SK-N-SH (cell line): ENCODE measurements at regions not wholly inside any gene's neighbourhood (a gene's known extent, or its start where the extent isn't known, plus 50 kb on each side); places are given as distances from the start of the nearest gene placed in this dataset.

Source experiments
- CTCF ChIA-PET: fragments of 300-600, 350-600 bp; formaldehyde crosslinking; extraction: SDS; loops from one replicate; lab custom pipeline; 2021; lab: Yijun Ruan, JAX
- POLR2A ChIA-PET: fragments of 350-600 bp; sonication (Branson Sonifier 250); formaldehyde crosslinking; extraction: SDS; loops from one replicate; lab custom pipeline; 2020; ENCODE audit warnings: antibody characterized with exemption, inconsistent platforms; lab: Yijun Ruan, JAX
- DNase-seq: peaks from one replicate; pipeline ENCODE4 v3.0.0; 2012
- H2AFZ ChIP-seq: fragments of 200-600 bp; sonication (generic); 2 replicates; pipeline ENCODE4 v1.8.1; 2016; ENCODE audit warnings: antibody characterized with exemption, mild to moderate bottlenecking, low read depth
- H3F3A ChIP-seq: fragments of 200-600 bp; sonication (generic); replicated peaks from 2 replicates; pipeline ENCODE3; 2016; ENCODE audit warnings: antibody characterized with exemption, mild to moderate bottlenecking; ENCODE audit not compliant: insufficient read depth
- H3K27ac ChIP-seq, 2 experiments: fragments of 200-500 bp in 1 of 2; fragments of 200-600 bp in 1 of 2; sonication (Bioruptor generic) in 1 of 2; sonication (generic), shearing (Covaris generic) in 1 of 2; 2 replicates each; pipeline versions ENCODE4 v1.5.1 to v1.6.1; 2014 to 2016; ENCODE audit warnings: low read depth in 2 of 2, inconsistent platforms in 1 of 2, low read length in 1 of 2, mild to moderate bottlenecking in 1 of 2, mixed read lengths in 1 of 2
- H3K27me3 ChIP-seq: fragments of 200-600 bp; sonication (generic), shearing (Covaris generic); 2 replicates; pipeline ENCODE4 v1.6.1; 2016; ENCODE audit warnings: mixed run types; ENCODE audit not compliant: insufficient read depth
- H3K36me3 ChIP-seq, 2 experiments: fragments of 200-500 bp in 1 of 2; fragments of 200-600 bp in 1 of 2; sonication (Bioruptor generic) in 1 of 2; sonication (generic) in 1 of 2; replicated peaks in 1 of 2; 2 replicates each; pipeline versions ENCODE3 to v1.5.1; 2014 to 2016; ENCODE audit warnings: low read length in 1 of 2, mild to moderate bottlenecking in 1 of 2; ENCODE audit not compliant: insufficient read depth in 2 of 2, control insufficient read depth in 1 of 2
- H3K4me1 ChIP-seq, 2 experiments: fragments of 200-500 bp in 1 of 2; fragments of 200-600 bp in 1 of 2; sonication (Bioruptor generic) in 1 of 2; sonication (generic), shearing (Covaris generic) in 1 of 2; 2 replicates each; pipeline versions ENCODE4 v1.5.1 to v1.6.1; 2014 to 2016; ENCODE audit warnings: low read depth in 1 of 2, low read length in 1 of 2, mixed run types in 1 of 2; ENCODE audit not compliant: insufficient read depth in 2 of 2, control insufficient read depth in 1 of 2
- H3K4me2 ChIP-seq: fragments of 200-600 bp; sonication (generic), shearing (Covaris generic); 2 replicates; pipeline ENCODE4 v1.6.1; 2017; ENCODE audit warnings: mixed run types
- H3K4me3 ChIP-seq, 2 experiments: fragments of 200-500 bp in 1 of 2; fragments of 200-600 bp in 1 of 2; sonication (Bioruptor generic) in 1 of 2; sonication (generic), shearing (Covaris generic) in 1 of 2; 2 replicates each; pipeline versions ENCODE4 v1.5.1 to v1.8.1; 2014 to 2016; ENCODE audit warnings: low read depth in 2 of 2, inconsistent platforms in 1 of 2, low read length in 1 of 2, mild to moderate bottlenecking in 1 of 2, mixed read lengths in 1 of 2, moderate library complexity in 1 of 2
- H3K79me2 ChIP-seq: fragments of 200-600 bp; sonication (generic); 2 replicates; pipeline ENCODE4 v1.8.1; 2017; ENCODE audit warnings: mild to moderate bottlenecking; ENCODE audit not compliant: insufficient read depth
- H3K9ac ChIP-seq: fragments of 200-600 bp; sonication (generic); 2 replicates; pipeline ENCODE4 v1.6.1; 2017; ENCODE audit warnings: mixed run types
- H3K9me2 ChIP-seq: fragments of 200-600 bp; sonication (generic); 2 replicates; pipeline ENCODE4 v1.6.1; 2017; ENCODE audit warnings: mixed run types
- H3K9me3 ChIP-seq: fragments of 200-600 bp; sonication (generic); 2 replicates; pipeline ENCODE4 v1.6.1; 2017; ENCODE audit warnings: mixed run types, mild to moderate bottlenecking, moderate library complexity
- H4K20me1 ChIP-seq: fragments of 200-600 bp; sonication (generic); 2 replicates; pipeline ENCODE4 v1.6.1; 2017; ENCODE audit warnings: mild to moderate bottlenecking, mixed run types; ENCODE audit not compliant: insufficient read depth
- EZH2phosphoT487 ChIP-seq: fragments of 200-600 bp; sonication (generic); IDR thresholded peaks from 2 replicates; pipeline ENCODE4 v1.6.1; 2017; ENCODE audit warnings: low read depth, mixed run types, mild to moderate bottlenecking, antibody characterized with exemption, moderate library complexity, borderline replicate concordance
- FOXJ3 ChIP-seq: sonication (generic); formaldehyde crosslinking; IDR thresholded peaks from 2 replicates; pipeline ENCODE4 v1.5.1; 2020; ENCODE audit warnings: mild to moderate bottlenecking, missing genetic modification reagents
- MXI1 ChIP-seq: IDR thresholded peaks from 2 replicates; pipeline ENCODE4 v1.6.1; 2012; ENCODE audit warnings: mild to moderate bottlenecking, low read depth, low read length, improper control_type of control experiment
- NRF1 ChIP-seq: IDR thresholded peaks from 2 replicates; pipeline ENCODE4 v1.6.1; 2012; ENCODE audit warnings: low read depth, mild to moderate bottlenecking, low read length
- RAD21 ChIP-seq: IDR thresholded peaks from 2 replicates; pipeline ENCODE4 v1.6.1; 2012; ENCODE audit warnings: mild to moderate bottlenecking, low read length
- SIN3A ChIP-seq: IDR thresholded peaks from 2 replicates; pipeline ENCODE4 v1.6.1; 2012; ENCODE audit warnings: low read depth, mild to moderate bottlenecking, low read length, moderate library complexity, borderline replicate concordance
- YY1 ChIP-seq: IDR thresholded peaks from 2 replicates; pipeline ENCODE4 v1.4.0; 2012; ENCODE audit warnings: low read depth, mild to moderate bottlenecking
- WGBS: methylation state at CpG from one replicate; pipeline ENCODE4 v1.1.6; 2017; ENCODE audit warnings: low lambda C conversion rate; 5-methylcytosine and 5-hydroxymethylcytosine counted together
- TF ChIP-seq, protein P1 (sequence below): fragments of 150-350 bp; IDR thresholded peaks from 2 replicates; pipeline ENCODE4 v1.6.1; 2017; ENCODE audit warnings: antibody characterized with exemption, low read length, low read depth, borderline replicate concordance
- TF ChIP-seq, protein P2 (sequence below): IDR thresholded peaks from 2 replicates; pipeline ENCODE4 v1.4.0; 2012; ENCODE audit warnings: low read depth
- TF ChIP-seq, protein P3 (sequence below): IDR thresholded peaks from 2 replicates; pipeline ENCODE4 v1.6.1; 2012; ENCODE audit warnings: mild to moderate bottlenecking, low read depth, low read length, moderate library complexity
- TF ChIP-seq, protein P4 (sequence below): IDR thresholded peaks from 2 replicates; pipeline ENCODE4; 2012
- TF ChIP-seq, protein P5 (sequence below): fragments of 200-600 bp; sonication (generic); IDR thresholded peaks from 2 replicates; pipeline ENCODE4 v1.6.1; 2017; ENCODE audit warnings: antibody characterized with exemption, mild to moderate bottlenecking, moderate library complexity

DNA sequence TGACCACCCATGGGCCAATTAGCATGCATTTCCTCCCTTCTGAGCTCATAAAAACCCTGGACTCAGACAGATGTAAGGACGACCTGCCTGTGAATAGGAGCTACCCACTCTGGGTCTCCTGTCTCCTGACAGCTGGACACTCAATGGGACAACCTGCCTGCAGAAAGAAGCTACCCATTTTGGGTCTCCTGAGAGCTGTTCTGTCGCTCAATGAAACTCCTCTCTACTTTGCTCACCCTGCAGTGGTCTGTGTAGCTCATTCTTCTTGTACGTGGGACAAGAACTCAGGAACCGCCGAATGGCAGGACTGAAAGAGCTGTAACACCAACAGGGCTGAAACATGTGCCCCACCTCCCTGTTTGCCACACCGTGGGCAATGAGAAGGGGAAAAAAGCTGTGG lies 60.3 kb upstream of the DYNC1I2 start:
- H3K4me1 ChIP-seq, result no peaks in the 10 kb centered on the region
- H3K27ac ChIP-seq, result no peak overlapping the region
- WGBS, result 22% methylated on average over 6 of the region's 6 CpGs
- DNase-seq, result no peak
- CTCF ChIA-PET, result interaction anchor here (1.2 to 1.5 kb wide), 2 partner anchors 28 to 487 kb away, joined by 3 read pairs; no protein-coding TSS in a partner anchor
- H3F3A ChIP-seq, result no peaks in the 10 kb centered on the region
- no peaks in the 10 kb centered on the region for H3K9me2 ChIP-seq
- H3K4me3 ChIP-seq, result no peak overlapping the region
- H4K20me1 ChIP-seq, result no peaks in the 10 kb centered on the region
- POLR2A ChIA-PET, result no interaction called here
- H3K4me2 ChIP-seq, result no peak overlapping the region
- H2AFZ ChIP-seq, result no peak overlapping the region
- no peaks in the 10 kb centered on the region for H3K79me2 ChIP-seq
- no peaks in the 10 kb centered on the region for H3K27me3 ChIP-seq
- no peak overlapping the region for H3K9ac ChIP-seq
- H3K9me3 ChIP-seq, result peaks cover 8% of the 10 kb centered on the region; the same call in 1 of the 2 replicates
- no peaks in the 10 kb centered on the region for H3K36me3 ChIP-seq
- TF ChIP-seq, protein P1, sequence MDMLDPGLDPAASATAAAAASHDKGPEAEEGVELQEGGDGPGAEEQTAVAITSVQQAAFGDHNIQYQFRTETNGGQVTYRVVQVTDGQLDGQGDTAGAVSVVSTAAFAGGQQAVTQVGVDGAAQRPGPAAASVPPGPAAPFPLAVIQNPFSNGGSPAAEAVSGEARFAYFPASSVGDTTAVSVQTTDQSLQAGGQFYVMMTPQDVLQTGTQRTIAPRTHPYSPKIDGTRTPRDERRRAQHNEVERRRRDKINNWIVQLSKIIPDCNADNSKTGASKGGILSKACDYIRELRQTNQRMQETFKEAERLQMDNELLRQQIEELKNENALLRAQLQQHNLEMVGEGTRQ, result no peak
- TF ChIP-seq, protein P2, sequence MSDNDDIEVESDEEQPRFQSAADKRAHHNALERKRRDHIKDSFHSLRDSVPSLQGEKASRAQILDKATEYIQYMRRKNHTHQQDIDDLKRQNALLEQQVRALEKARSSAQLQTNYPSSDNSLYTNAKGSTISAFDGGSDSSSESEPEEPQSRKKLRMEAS, result no peak
- TF ChIP-seq, protein P3, sequence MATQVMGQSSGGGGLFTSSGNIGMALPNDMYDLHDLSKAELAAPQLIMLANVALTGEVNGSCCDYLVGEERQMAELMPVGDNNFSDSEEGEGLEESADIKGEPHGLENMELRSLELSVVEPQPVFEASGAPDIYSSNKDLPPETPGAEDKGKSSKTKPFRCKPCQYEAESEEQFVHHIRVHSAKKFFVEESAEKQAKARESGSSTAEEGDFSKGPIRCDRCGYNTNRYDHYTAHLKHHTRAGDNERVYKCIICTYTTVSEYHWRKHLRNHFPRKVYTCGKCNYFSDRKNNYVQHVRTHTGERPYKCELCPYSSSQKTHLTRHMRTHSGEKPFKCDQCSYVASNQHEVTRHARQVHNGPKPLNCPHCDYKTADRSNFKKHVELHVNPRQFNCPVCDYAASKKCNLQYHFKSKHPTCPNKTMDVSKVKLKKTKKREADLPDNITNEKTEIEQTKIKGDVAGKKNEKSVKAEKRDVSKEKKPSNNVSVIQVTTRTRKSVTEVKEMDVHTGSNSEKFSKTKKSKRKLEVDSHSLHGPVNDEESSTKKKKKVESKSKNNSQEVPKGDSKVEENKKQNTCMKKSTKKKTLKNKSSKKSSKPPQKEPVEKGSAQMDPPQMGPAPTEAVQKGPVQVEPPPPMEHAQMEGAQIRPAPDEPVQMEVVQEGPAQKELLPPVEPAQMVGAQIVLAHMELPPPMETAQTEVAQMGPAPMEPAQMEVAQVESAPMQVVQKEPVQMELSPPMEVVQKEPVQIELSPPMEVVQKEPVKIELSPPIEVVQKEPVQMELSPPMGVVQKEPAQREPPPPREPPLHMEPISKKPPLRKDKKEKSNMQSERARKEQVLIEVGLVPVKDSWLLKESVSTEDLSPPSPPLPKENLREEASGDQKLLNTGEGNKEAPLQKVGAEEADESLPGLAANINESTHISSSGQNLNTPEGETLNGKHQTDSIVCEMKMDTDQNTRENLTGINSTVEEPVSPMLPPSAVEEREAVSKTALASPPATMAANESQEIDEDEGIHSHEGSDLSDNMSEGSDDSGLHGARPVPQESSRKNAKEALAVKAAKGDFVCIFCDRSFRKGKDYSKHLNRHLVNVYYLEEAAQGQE, result no peak

DNA sequence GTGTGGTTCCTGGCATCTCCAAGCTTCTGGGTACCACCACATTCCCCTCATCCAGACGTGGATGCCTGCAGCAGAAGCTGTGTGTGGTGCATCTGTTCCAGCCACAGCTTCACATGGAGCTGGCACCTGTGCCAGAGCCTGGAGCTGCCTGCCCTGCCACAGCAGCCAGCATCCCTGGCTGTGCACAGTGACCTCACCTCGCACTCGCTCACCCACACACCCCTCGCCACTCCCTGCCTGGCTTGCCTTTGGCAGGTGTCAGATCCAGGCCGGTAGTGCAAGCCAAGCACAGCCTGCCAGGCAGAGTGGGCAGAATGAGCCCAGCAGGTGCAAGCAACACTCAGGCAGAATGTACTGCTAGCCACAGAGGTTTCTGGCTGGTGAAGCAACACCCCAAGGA lies 59.9 kb upstream of the DYNC1I2 start:
- Histone ChIP-seq H3K4me1 (no peaks in the 10 kb centered on the region), H3K27me3 (no peaks in the 10 kb centered on the region), H2AFZ (no peak overlapping the region), H3K9ac (no peak overlapping the region), H3K4me2 (no peak overlapping the region), H3K27ac (no peak overlapping the region), H3K36me3 (no peaks in the 10 kb centered on the region), H3K9me3 (peaks cover 8% of the 10 kb centered on the region; the same call in 1 of the 2 replicates), H4K20me1 (no peaks in the 10 kb centered on the region), H3F3A (no peaks in the 10 kb centered on the region), H3K79me2 (no peaks in the 10 kb centered on the region), H3K9me2 (no peaks in the 10 kb centered on the region), H3K4me3 (no peak overlapping the region)
- POLR2A ChIA-PET, result no interaction called here
- 20% methylated on average over 2 of the region's 5 CpGs for WGBS
- no peak for DNase-seq
- CTCF ChIA-PET, result interaction anchor here (1.2 to 1.5 kb wide), 2 partner anchors 29 to 486 kb away, joined by 3 read pairs; no protein-coding TSS in a partner anchor
- TF ChIP-seq, protein P3, result no peak
- TF ChIP-seq, protein P2, result no peak
- TF ChIP-seq FOXJ3 (CRISPR knock-in tag) (no peak), EZH2phosphoT487 (no peak), RAD21 (no peak), SIN3A (no peak), MXI1 (no peak), YY1 (no peak), NRF1 (no peak)
- TF ChIP-seq, protein P4, sequence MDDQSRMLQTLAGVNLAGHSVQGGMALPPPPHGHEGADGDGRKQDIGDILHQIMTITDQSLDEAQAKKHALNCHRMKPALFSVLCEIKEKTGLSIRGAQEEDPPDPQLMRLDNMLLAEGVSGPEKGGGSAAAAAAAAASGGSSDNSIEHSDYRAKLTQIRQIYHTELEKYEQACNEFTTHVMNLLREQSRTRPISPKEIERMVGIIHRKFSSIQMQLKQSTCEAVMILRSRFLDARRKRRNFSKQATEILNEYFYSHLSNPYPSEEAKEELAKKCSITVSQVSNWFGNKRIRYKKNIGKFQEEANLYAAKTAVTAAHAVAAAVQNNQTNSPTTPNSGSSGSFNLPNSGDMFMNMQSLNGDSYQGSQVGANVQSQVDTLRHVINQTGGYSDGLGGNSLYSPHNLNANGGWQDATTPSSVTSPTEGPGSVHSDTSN, result no peak
- TF ChIP-seq, protein P5, sequence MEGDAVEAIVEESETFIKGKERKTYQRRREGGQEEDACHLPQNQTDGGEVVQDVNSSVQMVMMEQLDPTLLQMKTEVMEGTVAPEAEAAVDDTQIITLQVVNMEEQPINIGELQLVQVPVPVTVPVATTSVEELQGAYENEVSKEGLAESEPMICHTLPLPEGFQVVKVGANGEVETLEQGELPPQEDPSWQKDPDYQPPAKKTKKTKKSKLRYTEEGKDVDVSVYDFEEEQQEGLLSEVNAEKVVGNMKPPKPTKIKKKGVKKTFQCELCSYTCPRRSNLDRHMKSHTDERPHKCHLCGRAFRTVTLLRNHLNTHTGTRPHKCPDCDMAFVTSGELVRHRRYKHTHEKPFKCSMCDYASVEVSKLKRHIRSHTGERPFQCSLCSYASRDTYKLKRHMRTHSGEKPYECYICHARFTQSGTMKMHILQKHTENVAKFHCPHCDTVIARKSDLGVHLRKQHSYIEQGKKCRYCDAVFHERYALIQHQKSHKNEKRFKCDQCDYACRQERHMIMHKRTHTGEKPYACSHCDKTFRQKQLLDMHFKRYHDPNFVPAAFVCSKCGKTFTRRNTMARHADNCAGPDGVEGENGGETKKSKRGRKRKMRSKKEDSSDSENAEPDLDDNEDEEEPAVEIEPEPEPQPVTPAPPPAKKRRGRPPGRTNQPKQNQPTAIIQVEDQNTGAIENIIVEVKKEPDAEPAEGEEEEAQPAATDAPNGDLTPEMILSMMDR, result no peak
- TF ChIP-seq, protein P1, result no peak
